PC-3 (cell line): ENCODE measurements at regions not wholly inside any gene's neighbourhood (a gene's known extent, or its start where the extent isn't known, plus 50 kb on each side); places are given as distances from the start of the nearest gene placed in this dataset.

Experiments
- ATAC-seq: fragments of 200-7000 bp; cut with Tn5 transposase; 2 replicates; pipeline ENCODE4 v1.9.1; 2020; ENCODE audit warnings: mild to moderate bottlenecking, moderate library complexity
- BruUV-seq: library from RNA; stranded (reverse); fragments of 400-500 nt; replicated peaks from 2 replicates; lab custom pipeline; 2021; lab: Mats Ljungman, UMichigan
- CTCF ChIA-PET: fragments of 300-600 bp; sonication (Branson Sonifier 250); formaldehyde crosslinking; loops from one replicate; lab custom pipeline; 2022; ENCODE audit warnings: antibody characterized with exemption; lab: Charles Lee
- POLR2A ChIA-PET: fragments of 300-600 bp; sonication (Branson Sonifier 250); formaldehyde crosslinking; loops from one replicate; lab custom pipeline; 2022; ENCODE audit warnings: antibody characterized with exemption; ENCODE audit not compliant: unreplicated experiment; lab: Charles Lee
- DNase-seq: peaks from one replicate; pipeline ENCODE4 v3.0.0-alpha.2; 2015
- H2AFZ ChIP-seq: fragments of 300-600 bp; sonication (generic); 2 replicates; pipeline ENCODE4 v1.6.0; 2016; ENCODE audit warnings: antibody characterized with exemption, low read length
- H3F3A ChIP-seq: fragments of 300-600 bp; sonication (generic); one replicate; pipeline ENCODE4 v1.6.0; 2017; ENCODE audit warnings: antibody characterized with exemption, low read length, control low read depth, mild to moderate bottlenecking; ENCODE audit not compliant: unreplicated experiment
- H3K27ac ChIP-seq: fragments of 300-600 bp; sonication (generic); 2 replicates; pipeline ENCODE4 v1.5.1; 2016; ENCODE audit warnings: mild to moderate bottlenecking, low read length
- H3K27me3 ChIP-seq: fragments of 300-600 bp; sonication (generic); 2 replicates; pipeline ENCODE4 v1.6.1; 2016; ENCODE audit warnings: low read length, mixed read lengths
- H3K36me3 ChIP-seq: fragments of 300-600 bp; sonication (generic); 2 replicates; pipeline ENCODE4 v1.6.1; 2016; ENCODE audit warnings: low read depth, mixed run types, low read length, mixed read lengths
- H3K4me1 ChIP-seq: fragments of 300-600 bp; sonication (generic); 2 replicates; pipeline ENCODE4 v1.5.1; 2016; ENCODE audit warnings: low read length; ENCODE audit not compliant: insufficient read depth
- H3K4me2 ChIP-seq: fragments of 300-600 bp; sonication (generic); 2 replicates; pipeline ENCODE4 v1.6.0; 2016; ENCODE audit warnings: low read length
- H3K4me3 ChIP-seq: fragments of 300-600 bp; sonication (generic); 2 replicates; pipeline ENCODE4 v1.5.1; 2016; ENCODE audit warnings: mild to moderate bottlenecking, low read length, mixed read lengths
- H3K79me2 ChIP-seq: fragments of 300-600 bp; sonication (generic); 2 replicates; pipeline ENCODE4 v1.6.1; 2017; ENCODE audit warnings: low read length, mixed read lengths
- H3K9ac ChIP-seq: fragments of 300-600 bp; sonication (generic); 2 replicates; pipeline ENCODE4 v1.6.0; 2016; ENCODE audit warnings: mild to moderate bottlenecking, low read length
- H3K9me2 ChIP-seq: fragments of 300-600 bp; sonication (generic); replicated peaks from 2 replicates; pipeline ENCODE4 v1.6.1; 2016; ENCODE audit warnings: mixed run types, low read length, mixed read lengths
- H3K9me3 ChIP-seq: fragments of 300-600 bp; sonication (generic); 2 replicates; pipeline ENCODE4 v1.6.1; 2016; ENCODE audit warnings: low read length, mixed read lengths
- H4K20me1 ChIP-seq: fragments of 300-600 bp; sonication (generic); 2 replicates; pipeline ENCODE4 v1.6.1; 2016; ENCODE audit warnings: low read length, mixed read lengths
- EZH2 ChIP-seq: fragments of 300-600 bp; sonication (generic); IDR thresholded peaks from one replicate; pipeline ENCODE4 v1.6.1; 2017; ENCODE audit warnings: antibody characterized with exemption, mild to moderate bottlenecking, low read length; ENCODE audit not compliant: unreplicated experiment
- EZH2phosphoT487 ChIP-seq: fragments of 300-600 bp; sonication (generic); IDR thresholded peaks from 2 replicates; pipeline ENCODE4 v1.6.1; 2018; ENCODE audit warnings: mild to moderate bottlenecking, antibody characterized with exemption, low read length, borderline replicate concordance
- intact Hi-C: fragments of 100-400 bp; cut with micrococcal nuclease; formaldehyde crosslinking; loops from 2 replicates; pipeline ENCODE4 v1.9.0; 2023
- TF ChIP-seq, protein P1 (sequence below): fragments of 300-600 bp; sonication (generic); conservative IDR thresholded peaks from 2 replicates; pipeline ENCODE4 v1.5.1; 2017; ENCODE audit warnings: antibody characterized with exemption, low read depth, mild to moderate bottlenecking, low read length

DNA sequence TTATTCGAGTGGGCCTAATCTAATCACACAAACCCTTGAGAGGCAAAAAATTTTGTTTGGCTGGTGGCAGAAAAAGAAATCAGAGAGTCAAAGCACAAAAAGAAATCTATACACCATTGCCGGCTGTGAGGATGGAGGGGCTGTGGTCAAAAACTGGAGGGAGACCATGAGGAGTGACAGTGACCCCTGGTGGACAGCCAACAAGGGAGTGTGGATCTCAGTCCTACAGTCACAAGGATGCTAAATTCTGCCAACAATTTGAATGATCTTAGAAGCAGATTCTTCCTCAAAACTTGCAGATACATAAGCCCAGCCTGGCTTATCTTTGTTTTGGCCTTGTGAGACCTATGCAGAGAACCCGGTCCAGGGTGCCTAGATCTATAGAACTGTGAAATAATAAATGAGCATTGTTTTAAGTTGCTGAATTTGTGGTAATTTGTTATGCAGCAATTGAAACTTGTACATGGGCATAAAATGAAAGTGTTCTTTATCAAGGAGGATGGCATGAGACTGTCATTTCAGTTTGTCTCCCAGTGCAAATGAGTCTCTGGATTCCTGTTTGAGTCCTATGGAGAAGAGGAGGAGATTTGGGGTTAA lies 103.0 kb upstream of the ARHGEF26 start:
- H3K9me3 ChIP-seq: no peaks in the 10 kb centered on the region
- no peaks in the 10 kb centered on the region for H3K9me2 ChIP-seq
- H3K27ac ChIP-seq: no peak overlapping the region
- ChIA-PET CTCF (no interaction called here), POLR2A (no interaction called here)
- no peak overlapping the region for H2AFZ ChIP-seq
- no peaks in the 10 kb centered on the region for H3K4me1 ChIP-seq
- TF ChIP-seq EZH2phosphoT487: no peak
- TF ChIP-seq, protein P1, sequence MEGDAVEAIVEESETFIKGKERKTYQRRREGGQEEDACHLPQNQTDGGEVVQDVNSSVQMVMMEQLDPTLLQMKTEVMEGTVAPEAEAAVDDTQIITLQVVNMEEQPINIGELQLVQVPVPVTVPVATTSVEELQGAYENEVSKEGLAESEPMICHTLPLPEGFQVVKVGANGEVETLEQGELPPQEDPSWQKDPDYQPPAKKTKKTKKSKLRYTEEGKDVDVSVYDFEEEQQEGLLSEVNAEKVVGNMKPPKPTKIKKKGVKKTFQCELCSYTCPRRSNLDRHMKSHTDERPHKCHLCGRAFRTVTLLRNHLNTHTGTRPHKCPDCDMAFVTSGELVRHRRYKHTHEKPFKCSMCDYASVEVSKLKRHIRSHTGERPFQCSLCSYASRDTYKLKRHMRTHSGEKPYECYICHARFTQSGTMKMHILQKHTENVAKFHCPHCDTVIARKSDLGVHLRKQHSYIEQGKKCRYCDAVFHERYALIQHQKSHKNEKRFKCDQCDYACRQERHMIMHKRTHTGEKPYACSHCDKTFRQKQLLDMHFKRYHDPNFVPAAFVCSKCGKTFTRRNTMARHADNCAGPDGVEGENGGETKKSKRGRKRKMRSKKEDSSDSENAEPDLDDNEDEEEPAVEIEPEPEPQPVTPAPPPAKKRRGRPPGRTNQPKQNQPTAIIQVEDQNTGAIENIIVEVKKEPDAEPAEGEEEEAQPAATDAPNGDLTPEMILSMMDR: peak; percentile 92
- no peaks in the 10 kb centered on the region for H3K27me3 ChIP-seq
- no peaks in the 10 kb centered on the region for H4K20me1 ChIP-seq
- no peak overlapping the region for H3K4me2 ChIP-seq
- ATAC-seq (peak; percentile 91), DNase-seq (peak; percentile 67)
- intact Hi-C loops: loop anchor here (2.0 to 5.0 kb wide), 2 partner anchors 21 to 991 kb away; no protein-coding TSS in a partner anchor
- no peaks in the 10 kb centered on the region for H3K36me3 ChIP-seq
- no peak overlapping the region for H3K4me3 ChIP-seq
- no peak overlapping the region for H3K9ac ChIP-seq
- no peaks in the 10 kb centered on the region for H3K79me2 ChIP-seq
- no peaks in the 10 kb centered on the region for H3F3A ChIP-seq
- no TSS peak for BruUV-seq

GRCh38 chr3:154022606-154023005 lies 98.6 kb upstream of the ARHGEF26 start:
- CTCF ChIA-PET: no interaction called here
- no peak overlapping the region for H3K4me2 ChIP-seq
- H3K27me3 ChIP-seq: no peaks in the 10 kb centered on the region
- no peaks in the 10 kb centered on the region for H3K9me3 ChIP-seq
- H3K4me1 ChIP-seq: no peaks in the 10 kb centered on the region
- no peak overlapping the region for H3K4me3 ChIP-seq
- no peaks in the 10 kb centered on the region for H3K9me2 ChIP-seq
- H3K9ac ChIP-seq: no peak overlapping the region
- H3F3A ChIP-seq: no peaks in the 10 kb centered on the region
- intact Hi-C loops: no loop called here
- BruUV-seq: no TSS peak
- no peak overlapping the region for H3K27ac ChIP-seq
- H3K79me2 ChIP-seq: no peaks in the 10 kb centered on the region
- H3K36me3 ChIP-seq: no peaks in the 10 kb centered on the region
- no peaks in the 10 kb centered on the region for H4K20me1 ChIP-seq
- ATAC-seq: 0 out of 2 replicates have a peak, but pooled peaks have one; percentile 20
- TF ChIP-seq EZH2phosphoT487: no peak
- TF ChIP-seq EZH2: no peak
- TF ChIP-seq, protein P1: no peak
- no peak overlapping the region for H2AFZ ChIP-seq
- POLR2A ChIA-PET: no interaction called here
- DNase-seq: no peak

DNA sequence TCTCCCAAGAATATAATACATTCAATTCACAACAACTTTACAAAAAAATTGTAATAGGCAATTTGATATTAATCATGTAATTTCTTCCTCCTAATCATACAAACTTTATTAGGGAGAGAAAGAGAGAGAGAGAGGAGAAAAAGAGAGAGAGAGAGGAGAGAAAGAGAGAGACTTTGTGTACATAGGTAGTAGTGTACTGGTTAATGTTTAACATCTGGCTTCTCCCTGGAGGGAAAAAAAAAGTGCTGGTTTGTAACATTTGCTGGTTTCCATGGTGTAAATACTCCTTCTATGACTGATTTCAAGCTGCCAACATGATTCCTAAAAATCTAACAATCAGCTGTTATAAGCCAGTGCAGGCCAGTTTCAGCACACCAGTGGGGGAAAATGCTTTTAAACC lies 98.0 kb upstream of the ARHGEF26 start:
- CTCF ChIA-PET: no interaction called here
- Histone ChIP-seq H3K27me3 (no peaks in the 10 kb centered on the region), H3K36me3 (no peaks in the 10 kb centered on the region), H3K4me3 (no peak overlapping the region), H3K9ac (no peak overlapping the region), H3K9me3 (no peaks in the 10 kb centered on the region), H3K27ac (no peak overlapping the region), H3K4me1 (no peaks in the 10 kb centered on the region), H3K79me2 (no peaks in the 10 kb centered on the region), H3F3A (no peaks in the 10 kb centered on the region), H3K9me2 (no peaks in the 10 kb centered on the region), H2AFZ (no peak overlapping the region), H4K20me1 (no peaks in the 10 kb centered on the region), H3K4me2 (no peak overlapping the region)
- POLR2A ChIA-PET: no interaction called here
- no TSS peak for BruUV-seq
- ATAC-seq: peak; percentile 31; the same call in 1 of the 2 replicates
- intact Hi-C loops: no loop called here
- DNase-seq: no peak
- no peak for TF ChIP-seq EZH2
- TF ChIP-seq EZH2phosphoT487: no peak
- TF ChIP-seq, protein P1: no peak
